Activated CD4-positive, alpha-beta T cell treated with anti-CD3 and anti-CD28 coated beads, Interleukin-2, amount 10 ng/mL, durations not matched to agents 7 days and 5 days (primary cell): ENCODE measurements at regions not wholly inside any gene's neighbourhood (a gene's known extent, or its start where the extent isn't known, plus 50 kb on each side); places are given as distances from the start of the nearest gene placed in this dataset.
A peak's percentile ranks its signal among the peaks of the same experiment; 100 is the strongest.

Experiments used
- CTCF ChIA-PET: fragments of 350-600 bp; sonication (Branson Sonifier 250); formaldehyde crosslinking; loops from one replicate; lab custom pipeline; 2021; ENCODE audit warnings: antibody characterized with exemption; lab: Charles Lee
- POLR2A ChIA-PET: fragments of 350-600 bp; sonication (Branson Sonifier 250); formaldehyde crosslinking; loops from one replicate; lab custom pipeline; 2021; ENCODE audit warnings: antibody characterized with exemption; lab: Charles Lee
- DNase-seq: peaks from one replicate; pipeline ENCODE4 v3.0.0-alpha.2; 2020
- H3K27ac Mint-ChIP-seq: one replicate; pipeline ENCODE4 v1.8.0; 2021; ENCODE audit warnings: mild to moderate bottlenecking, moderate library complexity, mixed read lengths
- H3K27me3 Mint-ChIP-seq: one replicate; pipeline ENCODE4 v1.8.0; 2021; ENCODE audit warnings: mixed read lengths
- H3K36me3 Mint-ChIP-seq: one replicate; pipeline ENCODE4 v1.8.0; 2021; ENCODE audit warnings: low read depth, mixed read lengths
- H3K4me1 Mint-ChIP-seq: one replicate; pipeline ENCODE4 v1.8.0; 2021; ENCODE audit warnings: mixed read lengths
- H3K4me3 Mint-ChIP-seq: one replicate; pipeline ENCODE4 v1.8.0; 2021; ENCODE audit warnings: mild to moderate bottlenecking, moderate library complexity, mixed read lengths
- H3K9me3 Mint-ChIP-seq: one replicate; pipeline ENCODE4 v1.8.0; 2021; ENCODE audit warnings: mixed read lengths

GRCh38 chr2:236503583-236503982, 66.0 kb upstream of the ACKR3 start:
- no peak overlapping the region for H3K27ac Mint-ChIP-seq
- peaks cover 7% of the 10 kb centered on the region for H3K4me1 Mint-ChIP-seq
- DNase-seq = no peak
- ChIA-PET CTCF (no interaction called here), POLR2A (interaction anchor here (0.6 kb wide), 1 partner anchor 116 kb away, joined by 3 read pairs; no protein-coding TSS in a partner anchor)
- peaks cover 7% of the 10 kb centered on the region for H3K9me3 Mint-ChIP-seq
- H3K4me3 Mint-ChIP-seq = no peak overlapping the region
- H3K36me3 Mint-ChIP-seq = no peaks in the 10 kb centered on the region
- H3K27me3 Mint-ChIP-seq = peaks cover 49% of the 10 kb centered on the region

DNA sequence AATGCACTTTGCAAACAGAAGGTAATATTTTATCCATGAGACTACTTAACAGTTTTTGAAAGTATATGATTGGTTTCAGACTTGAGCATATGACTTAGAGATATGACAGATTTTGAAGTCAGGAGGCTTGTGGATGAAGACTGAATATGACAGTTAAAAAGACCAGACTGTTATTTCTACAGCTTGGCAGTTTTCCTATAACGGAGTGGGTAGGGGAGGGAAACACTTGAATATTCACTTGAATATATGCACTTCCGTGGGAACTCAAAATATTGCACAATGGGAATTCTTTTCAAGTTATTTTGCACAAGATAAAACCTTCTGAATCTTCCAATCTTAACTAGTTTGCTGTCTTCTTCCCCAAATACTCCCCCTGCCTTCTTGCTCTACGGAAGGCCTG, 64.6 kb upstream of the ACKR3 start:
- ChIA-PET CTCF (interaction anchor here (1.0 kb wide), 1 partner anchor 65 kb away, joined by 3 read pairs; the partner anchor contains the start of gene ACKR3), POLR2A (no interaction called here)
- DNase-seq = no peak
- Mint-ChIP-seq H3K36me3 (no peaks in the 10 kb centered on the region), H3K4me1 (peaks cover 9% of the 10 kb centered on the region), H3K4me3 (no peak overlapping the region), H3K9me3 (peaks cover 7% of the 10 kb centered on the region), H3K27me3 (peaks cover 60% of the 10 kb centered on the region), H3K27ac (no peak overlapping the region)

- Mint-ChIP-seq H3K4me1 (peaks cover 10% of the 10 kb centered on the region), H3K27me3 (peaks cover 61% of the 10 kb centered on the region), H3K36me3 (no peaks in the 10 kb centered on the region), H3K4me3 (no peak overlapping the region), H3K27ac (no peak overlapping the region), H3K9me3 (peaks cover 7% of the 10 kb centered on the region)
- no peak for DNase-seq
- ChIA-PET CTCF (interaction anchor here (1.0 kb wide), 1 partner anchor 64 kb away, joined by 3 read pairs; the partner anchor contains the start of gene ACKR3), POLR2A (no interaction called here)
These were observed 64.0 kb upstream of the ACKR3 start for GRCh38 chr2:236505648-236506047.

GRCh38 chr2:236507393-236508085, 62.1 kb upstream of the ACKR3 start:
- Mint-ChIP-seq H3K27me3 (peaks cover 56% of the 10 kb centered on the region), H3K27ac (no peak overlapping the region), H3K9me3 (peaks cover 7% of the 10 kb centered on the region), H3K4me3 (peak overlapping the region; percentile 41), H3K4me1 (peaks cover 10% of the 10 kb centered on the region), H3K36me3 (no peaks in the 10 kb centered on the region)
- ChIA-PET CTCF (interaction anchor here (2.4 kb wide), 1 partner anchor 62 kb away, joined by 8 read pairs; the partner anchor contains the start of gene ACKR3), POLR2A (no interaction called here)
- peak; percentile 56 for DNase-seq

DNA sequence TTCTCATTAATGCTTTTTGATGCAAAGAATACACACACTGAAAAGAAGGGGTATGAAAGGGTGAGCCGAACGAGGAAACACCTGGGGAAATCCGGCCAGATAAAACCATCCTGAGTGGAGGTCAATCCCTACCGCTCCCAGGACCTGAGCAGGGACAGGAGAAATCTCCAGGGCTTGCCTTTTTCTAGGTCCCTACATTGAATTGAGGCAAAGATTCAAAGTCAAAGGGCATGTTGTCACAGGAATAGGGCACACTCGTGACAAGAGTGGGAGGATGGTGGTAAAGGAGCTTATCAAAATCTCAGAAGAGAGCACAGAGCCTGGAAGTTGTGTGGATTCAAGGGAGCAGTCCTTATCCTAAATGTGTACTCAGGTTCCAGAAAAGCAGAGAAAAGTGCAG, 61.2 kb upstream of the ACKR3 start:
- no peaks in the 10 kb centered on the region for H3K36me3 Mint-ChIP-seq
- no peak overlapping the region for H3K4me3 Mint-ChIP-seq

DNA sequence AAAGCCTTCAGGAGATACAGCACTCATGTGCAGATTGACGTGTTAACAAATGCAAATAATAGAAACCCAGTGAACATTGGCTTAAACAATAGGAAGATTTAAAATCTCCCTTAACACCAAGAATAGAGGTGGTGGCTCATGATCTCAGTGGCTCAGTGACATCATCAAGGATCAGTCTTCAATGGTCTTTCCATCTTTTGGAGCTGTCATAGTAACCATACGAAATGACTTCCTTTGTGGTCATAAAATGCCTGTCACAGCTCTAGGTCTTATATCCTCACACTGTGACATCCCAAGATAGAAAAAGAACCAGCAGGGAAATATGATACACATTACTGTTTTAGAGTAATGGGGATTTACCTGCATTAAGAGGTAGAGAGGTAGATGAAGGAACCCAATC, 59.6 kb upstream of the ACKR3 start:
- Mint-ChIP-seq H3K9me3 (peaks cover 4% of the 10 kb centered on the region), H3K36me3 (no peaks in the 10 kb centered on the region), H3K4me3 (no peak overlapping the region), H3K4me1 (peaks cover 10% of the 10 kb centered on the region), H3K27ac (no peak overlapping the region), H3K27me3 (peaks cover 48% of the 10 kb centered on the region)
- ChIA-PET POLR2A (no interaction called here), CTCF (interaction anchor here (2.4 kb wide), 1 partner anchor 59 kb away, joined by 8 read pairs; the partner anchor contains the start of gene ACKR3)
- no peak for DNase-seq

More for the DNA sequence above, 61.2 kb upstream of the ACKR3 start:
- POLR2A ChIA-PET = no interaction called here
- Mint-ChIP-seq H3K27me3 (peaks cover 56% of the 10 kb centered on the region), H3K4me1 (peaks cover 10% of the 10 kb centered on the region), H3K9me3 (peaks cover 7% of the 10 kb centered on the region), H3K27ac (no peak overlapping the region)
- CTCF ChIA-PET = interaction anchor here (2.4 kb wide), 1 partner anchor 61 kb away, joined by 8 read pairs; the partner anchor contains the start of gene ACKR3
- DNase-seq = no peak

- Mint-ChIP-seq H3K27me3 (peaks cover 36% of the 10 kb centered on the region), H3K4me3 (no peak overlapping the region), H3K27ac (no peak overlapping the region), H3K9me3 (no peaks in the 10 kb centered on the region), H3K36me3 (no peaks in the 10 kb centered on the region), H3K4me1 (peaks cover 10% of the 10 kb centered on the region)
- ChIA-PET POLR2A (no interaction called here), CTCF (interaction anchor here (0.6 to 4.8 kb wide), 6 partner anchors 25 to 1026 kb away, joined by 3 to 37 read pairs (median 4); partner anchors contain the start of gene ACKR3)
- DNase-seq = no peak
These were observed 58.4 kb upstream of the ACKR3 start for GRCh38 chr2:236511266-236511665.

- ChIA-PET CTCF (interaction anchor here (0.9 to 4.8 kb wide), 12 partner anchors 11 to 574 kb away, joined by 3 to 37 read pairs (median 4); partner anchors contain the start of genes ACKR3 and COPS8), POLR2A (no interaction called here)
- Mint-ChIP-seq H3K4me1 (peaks cover 6% of the 10 kb centered on the region), H3K36me3 (no peaks in the 10 kb centered on the region), H3K9me3 (no peaks in the 10 kb centered on the region), H3K27me3 (peaks cover 27% of the 10 kb centered on the region), H3K27ac (no peak overlapping the region), H3K4me3 (no peak overlapping the region)
- no peak for DNase-seq
These were observed 57.4 kb upstream of the ACKR3 start for GRCh38 chr2:236512267-236512666.

GRCh38 chr2:236512902-236513435, 56.7 kb upstream of the ACKR3 start:
- Mint-ChIP-seq H3K27ac (no peak overlapping the region), H3K4me3 (no peak overlapping the region), H3K4me1 (peaks cover 3% of the 10 kb centered on the region), H3K27me3 (peaks cover 25% of the 10 kb centered on the region), H3K36me3 (no peaks in the 10 kb centered on the region), H3K9me3 (no peaks in the 10 kb centered on the region)
- CTCF ChIA-PET = interaction anchor here (0.7 to 4.8 kb wide), 15 partner anchors 10 to 573 kb away, joined by 3 to 37 read pairs (median 3); partner anchors contain the start of genes ACKR3 and COPS8
- peak; percentile 71 for DNase-seq
- POLR2A ChIA-PET = no interaction called here

- ChIA-PET POLR2A (no interaction called here), CTCF (interaction anchor here (0.7 to 4.8 kb wide), 9 partner anchors 9 to 99 kb away, joined by 3 to 37 read pairs (median 3); partner anchors contain the start of gene ACKR3)
- Mint-ChIP-seq H3K9me3 (no peaks in the 10 kb centered on the region), H3K27me3 (peaks cover 16% of the 10 kb centered on the region), H3K27ac (no peak overlapping the region), H3K4me1 (peaks cover 3% of the 10 kb centered on the region), H3K4me3 (no peak overlapping the region), H3K36me3 (no peaks in the 10 kb centered on the region)
- no peak for DNase-seq
These were observed 55.7 kb upstream of the ACKR3 start for GRCh38 chr2:236513956-236514355.

- Mint-ChIP-seq H3K36me3 (no peaks in the 10 kb centered on the region), H3K4me1 (no peaks in the 10 kb centered on the region), H3K4me3 (no peak overlapping the region), H3K27ac (no peak overlapping the region), H3K27me3 (peaks cover 21% of the 10 kb centered on the region), H3K9me3 (no peaks in the 10 kb centered on the region)
- ChIA-PET POLR2A (no interaction called here), CTCF (no interaction called here)
- no peak for DNase-seq
These were observed 52.9 kb upstream of the ACKR3 start for GRCh38 chr2:236516708-236517107.

- Mint-ChIP-seq H3K9me3 (no peaks in the 10 kb centered on the region), H3K4me1 (no peaks in the 10 kb centered on the region), H3K27ac (no peak overlapping the region), H3K36me3 (no peaks in the 10 kb centered on the region), H3K4me3 (no peak overlapping the region), H3K27me3 (peaks cover 24% of the 10 kb centered on the region)
- DNase-seq = no peak
- ChIA-PET CTCF (interaction anchor here (0.6 to 1.3 kb wide), 2 partner anchors 10 to 1248 kb away, joined by 3 to 4 read pairs; no protein-coding TSS in a partner anchor), POLR2A (no interaction called here)
These were observed 52.2 kb upstream of the ACKR3 start for GRCh38 chr2:236517251-236518031.
